B cell (primary cell): ENCODE measurements at regions not wholly inside any gene's neighbourhood (a gene's known extent, or its start where the extent isn't known, plus 50 kb on each side); places are given as distances from the start of the nearest gene placed in this dataset.

Source experiments
- ATAC-seq: fragments of 200-7000 bp; cut with Tn5 transposase; one replicate; pipeline ENCODE4 v1.10.0; 2021; ENCODE audit warnings: low read depth, mild to moderate bottlenecking, moderate number of reproducible peaks, moderate library complexity
- CTCF ChIA-PET: fragments of 350-600 bp; sonication (Branson Sonifier 250); formaldehyde crosslinking; loops from one replicate; lab custom pipeline; 2021; ENCODE audit warnings: antibody characterized with exemption, inconsistent platforms; lab: Charles Lee
- POLR2A ChIA-PET: fragments of 350-600 bp; sonication (Branson Sonifier 250); formaldehyde crosslinking; loops from one replicate; lab custom pipeline; 2021; ENCODE audit warnings: antibody characterized with exemption; lab: Charles Lee
- DNase-seq: peaks from one replicate; pipeline ENCODE4 v3.0.0; 2013
- H2AFZ ChIP-seq: 2 replicates; pipeline ENCODE4 v1.6.1; 2012; ENCODE audit warnings: mild to moderate bottlenecking, low read depth, low read length; ENCODE audit not compliant: insufficient read depth, poor library complexity, severe bottlenecking
- H3K27ac ChIP-seq, 2 donors: 1 replicate in 1 of 2; 2 replicates in 1 of 2; pipeline ENCODE4 v1.5.1; 2012 to 2013; ENCODE audit warnings: low read length in 2 of 2, mild to moderate bottlenecking in 2 of 2, moderate library complexity in 1 of 2
- H3K27me3 ChIP-seq, 4 experiments: fragments of 200-600 bp in 1 of 4; sonication (generic) in 1 of 4; replicated peaks in 1 of 4; 1 replicate in 2 of 4; 2 replicates in 2 of 4; pipeline versions ENCODE4 v1.6.1 to v1.7.0; 2013 to 2016; ENCODE audit warnings: low read length in 3 of 4, mild to moderate bottlenecking in 2 of 4, mixed read lengths in 1 of 4, moderate library complexity in 1 of 4; ENCODE audit not compliant: insufficient read depth in 4 of 4, control insufficient read depth in 3 of 4; ENCODE audit errors: control extremely low read depth in 1 of 4
- H3K36me3 ChIP-seq, 2 experiments: replicated peaks in 1 of 2; 1 replicate in 1 of 2; 2 replicates in 1 of 2; pipeline versions ENCODE4 v1.6.1 to v1.7.1; 2013; ENCODE audit warnings: low read length in 1 of 2; ENCODE audit not compliant: insufficient read depth in 2 of 2, control insufficient read depth in 1 of 2; ENCODE audit errors: control extremely low read depth in 1 of 2, extremely low read depth in 1 of 2
- H3K4me1 ChIP-seq, 2 donors: fragments of 200-600 bp in 1 of 2; sonication (generic) in 1 of 2; 1 replicate in 1 of 2; 2 replicates in 1 of 2; pipeline versions ENCODE4 v1.5.1 to v1.6.1; 2013 to 2017; ENCODE audit warnings: low read length in 2 of 2; ENCODE audit not compliant: control insufficient read depth in 2 of 2, insufficient read depth in 2 of 2
- H3K4me2 ChIP-seq: replicated peaks from 2 replicates; pipeline ENCODE3; 2012; ENCODE audit warnings: mild to moderate bottlenecking, low read depth, low read length; ENCODE audit not compliant: poor library complexity, severe bottlenecking
- H3K4me3 ChIP-seq, 5 experiments: fragments of 200-600 bp in 1 of 5; sonication (generic) in 1 of 5; 1 replicate in 3 of 5; 2 replicates in 2 of 5; pipeline versions ENCODE4 v1.5.1 to v1.7.0; 2011 to 2016; ENCODE audit warnings: low read length in 4 of 5, mild to moderate bottlenecking in 4 of 5, low read depth in 2 of 5, control low read depth in 1 of 5, moderate library complexity in 1 of 5; ENCODE audit not compliant: insufficient read depth in 1 of 5; ENCODE audit errors: control extremely low read depth in 1 of 5, extremely low read depth in 1 of 5
- H3K79me2 ChIP-seq: fragments of 200-600 bp; sonication (generic); one replicate; pipeline ENCODE4 v1.6.0; 2016; ENCODE audit warnings: low read length; ENCODE audit not compliant: control insufficient read depth, insufficient read depth
- H3K9ac ChIP-seq: fragments of 200-600 bp; sonication (generic); 2 replicates; pipeline ENCODE4 v1.6.1; 2017; ENCODE audit warnings: mild to moderate bottlenecking, low read length, moderate library complexity
- H3K9me3 ChIP-seq, 3 donors: one replicate each; pipeline versions ENCODE4 v1.6.1 to v1.7.1; 2013; ENCODE audit warnings: low read length in 2 of 3; ENCODE audit not compliant: control insufficient read depth in 2 of 3, insufficient read depth in 1 of 3; ENCODE audit errors: control extremely low read depth in 1 of 3
- H4K20me1 ChIP-seq: 2 replicates; pipeline ENCODE4 v1.6.0; 2012; ENCODE audit warnings: mild to moderate bottlenecking, low read length; ENCODE audit not compliant: insufficient read depth, control insufficient read depth, poor library complexity, severe bottlenecking
- H3K27ac Mint-ChIP-seq: one replicate; pipeline ENCODE4 v1.8.0; 2021; ENCODE audit warnings: mixed read lengths
- H3K27me3 Mint-ChIP-seq: one replicate; pipeline ENCODE4 v1.8.0; 2021; ENCODE audit warnings: mixed read lengths
- H3K4me1 Mint-ChIP-seq: one replicate; pipeline ENCODE4 v1.8.0; 2021; ENCODE audit warnings: mixed read lengths
- H3K4me3 Mint-ChIP-seq: one replicate; pipeline ENCODE4 v1.8.0; 2021; ENCODE audit warnings: mixed read lengths
- H3K9me3 Mint-ChIP-seq: one replicate; pipeline ENCODE4 v1.8.0; 2022; ENCODE audit warnings: mixed read lengths; ENCODE audit not compliant: insufficient read depth
- CTCF ChIP-seq: fragments of 200-600 bp; IDR thresholded peaks from one replicate; pipeline ENCODE4 v1.8.0; 2022; ENCODE audit warnings: antibody characterized with exemption, mild to moderate bottlenecking
- EZH2 ChIP-seq: IDR thresholded peaks from 2 replicates; pipeline ENCODE4 v1.6.1; 2012; ENCODE audit warnings: borderline replicate concordance, low read depth, mild to moderate bottlenecking, moderate library complexity, low read length; ENCODE audit not compliant: insufficient read depth, poor library complexity, severe bottlenecking
- WGBS: methylation state at CpG from one replicate; pipeline ENCODE4 v1.1.5; 2013; ENCODE audit warnings: missing lambda C conversion rate; ENCODE audit not compliant: insufficient coverage; 5-methylcytosine and 5-hydroxymethylcytosine counted together
- intact Hi-C: fragments of 100-400 bp; cut with micrococcal nuclease; formaldehyde crosslinking; loops from one replicate; pipeline ENCODE4 v1.10.0; 2022

GRCh38 chr4:65893957-65894755 lies 223.9 kb upstream of the EPHA5 start:
- WGBS = 28% methylated on average over 3 of the region's 6 CpGs
- intact Hi-C loops = no loop called here

More at GRCh38 chr4:65893957-65894755, 223.9 kb upstream of the EPHA5 start:
- H3K4me3 ChIP-seq = no peak overlapping the region
- no peak overlapping the region for H3K4me2 ChIP-seq
- no peak overlapping the region for H2AFZ ChIP-seq
- no peaks in the 10 kb centered on the region for H4K20me1 ChIP-seq
- H3K9ac ChIP-seq = no peak overlapping the region
- H3K79me2 ChIP-seq = no peaks in the 10 kb centered on the region
- Mint-ChIP-seq H3K4me3 (no peak overlapping the region), H3K27ac (no peak overlapping the region), H3K9me3 (peaks cover 6% of the 10 kb centered on the region), H3K4me1 (no peaks in the 10 kb centered on the region), H3K27me3 (no peaks in the 10 kb centered on the region)
- ATAC-seq = no peak
- ChIA-PET POLR2A (no interaction called here), CTCF (no interaction called here)
- no peak for DNase-seq
- H3K9me3 ChIP-seq = no peaks in the 10 kb centered on the region
- no peaks in the 10 kb centered on the region for H3K36me3 ChIP-seq
- H3K4me1 ChIP-seq = no peaks in the 10 kb centered on the region
- TF ChIP-seq EZH2 (no peak), CTCF (no peak)
- H3K27me3 ChIP-seq = no peaks in the 10 kb centered on the region
- no peak overlapping the region for H3K27ac ChIP-seq
